ENCODE measurements at regions not wholly inside any gene's neighbourhood (a gene's known extent, or its start where the extent isn't known, plus 50 kb on each side); places are given as distances from the start of the nearest gene placed in this dataset.

DNA sequence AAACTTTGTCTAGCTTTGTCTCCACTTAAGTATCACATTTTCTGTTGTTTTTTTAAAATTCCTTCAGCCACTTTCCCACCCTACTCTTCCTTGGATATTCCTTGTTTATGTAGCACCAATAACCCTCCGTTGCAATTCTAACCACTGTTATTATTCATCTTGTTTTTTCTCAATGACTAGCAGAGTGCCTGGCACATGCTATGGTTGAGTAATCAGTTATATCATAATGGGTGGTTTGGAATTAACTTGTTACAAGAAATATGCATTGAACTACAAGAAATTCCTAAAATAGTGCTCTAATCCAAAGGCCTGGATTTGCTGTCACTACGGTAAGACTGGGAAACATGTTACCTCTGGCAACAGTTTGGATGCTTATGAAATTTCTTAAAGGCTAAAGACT, 756.6 kb downstream of the NOVA1 start:
- DNase-seq (ENCODE audit: low spot score) (no peak), ATAC-seq (ENCODE audit: low FRiP score) (no peak)
- no peak for TF ChIP-seq CTCF (IDR thresholded peaks at IDR 0.05)

GRCh38 chr14:25837551-25837965, 760.3 kb downstream of the NOVA1 start:
- DNase-seq (ENCODE audit: low spot score), result no peak
- no peak for ATAC-seq (ENCODE audit: low FRiP score)
- no peak for TF ChIP-seq CTCF (IDR thresholded peaks at IDR 0.05)

GRCh38 chr14:25836636-25837035, 761.2 kb downstream of the NOVA1 start:
- no peak for TF ChIP-seq CTCF (IDR thresholded peaks at IDR 0.05)
- DNase-seq (ENCODE audit: low spot score) (no peak), ATAC-seq (ENCODE audit: low FRiP score) (no peak)

DNA sequence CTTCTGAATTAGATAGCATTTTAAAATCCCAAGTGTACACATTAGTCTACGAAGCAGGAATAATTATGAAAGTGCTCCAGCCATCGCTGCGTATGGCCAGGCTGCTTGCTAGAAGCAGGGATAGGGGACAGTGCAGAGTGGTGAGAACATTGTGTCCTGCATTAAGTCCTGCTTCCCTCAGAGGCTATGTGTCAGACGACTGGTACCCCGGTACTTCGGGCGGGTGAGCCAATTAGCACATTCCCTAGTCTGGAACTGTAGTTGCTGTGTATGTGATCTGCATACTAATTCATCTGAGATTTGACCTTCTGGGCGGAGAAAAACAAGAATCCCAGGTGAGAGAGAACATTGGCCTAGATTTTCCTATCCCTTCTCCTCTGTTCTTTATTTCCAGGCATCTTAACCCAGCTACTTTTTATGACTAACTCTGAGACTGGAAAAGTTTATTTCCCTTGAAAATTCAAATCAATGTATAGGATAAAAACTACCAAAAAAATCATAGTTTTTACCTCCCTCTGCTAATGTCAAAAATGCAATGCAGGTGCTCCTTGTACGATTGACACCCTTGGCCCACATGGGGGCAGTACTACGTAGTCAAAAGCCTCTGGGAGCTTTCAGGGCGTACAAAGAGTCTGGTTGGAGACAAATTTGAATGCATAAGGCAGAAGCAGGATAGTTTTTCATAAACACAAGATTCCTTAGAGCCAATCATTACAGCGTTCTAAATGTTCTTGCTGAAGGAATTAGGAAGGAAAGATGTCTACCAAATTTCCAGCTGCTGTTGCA, 764.3 kb downstream of the NOVA1 start:
- ATAC-seq (ENCODE audit: low FRiP score) (no peak), DNase-seq (ENCODE audit: low spot score) (no peak)
- no peak for TF ChIP-seq CTCF (IDR thresholded peaks at IDR 0.05)

GRCh38 chr14:25832585-25832984, 765.2 kb downstream of the NOVA1 start:
- TF ChIP-seq CTCF (IDR thresholded peaks at IDR 0.05), result no peak
- no peak for ATAC-seq (ENCODE audit: low FRiP score)
- DNase-seq (ENCODE audit: low spot score), result no peak

GRCh38 chr14:25828562-25828961, 769.3 kb downstream of the NOVA1 start:
- no peak for TF ChIP-seq CTCF (IDR thresholded peaks at IDR 0.05)
- ATAC-seq (ENCODE audit: low FRiP score), result no peak
- no peak for DNase-seq (ENCODE audit: low spot score)

- DNase-seq (ENCODE audit: low spot score), result no peak
- no peak for ATAC-seq (ENCODE audit: low FRiP score)
- TF ChIP-seq CTCF (IDR thresholded peaks at IDR 0.05), result no peak
Measured at GRCh38 chr14:25826105-25826504, 771.7 kb downstream of the NOVA1 start.

Measured in omental fat pad (tissue), 3 donors.